SU-DHL-6 (cell line): ENCODE measurements at regions not wholly inside any gene's neighbourhood (a gene's known extent, or its start where the extent isn't known, plus 50 kb on each side); places are given as distances from the start of the nearest gene placed in this dataset.

Experiments
- EZH2phosphoT487 ChIP-seq: fragments of 200-600 bp; sonication (generic), shearing (Covaris generic); conservative IDR thresholded peaks from 2 replicates; pipeline ENCODE4 v1.6.1; 2018; ENCODE audit warnings: mild to moderate bottlenecking, antibody characterized with exemption, low read length, moderate library complexity, mixed read lengths
- TF ChIP-seq, protein P1 (sequence below): fragments of 200-600 bp; sonication (generic); IDR thresholded peaks from one replicate; pipeline ENCODE4 v1.5.1; 2017; ENCODE audit warnings: antibody characterized with exemption, mild to moderate bottlenecking, low read length, moderate library complexity; ENCODE audit not compliant: insufficient read depth, poor library complexity, severe bottlenecking

GRCh38 chr4:28427306-28428085 is 1566.9 kb downstream of the STIM2 start:
- TF ChIP-seq, protein P1, sequence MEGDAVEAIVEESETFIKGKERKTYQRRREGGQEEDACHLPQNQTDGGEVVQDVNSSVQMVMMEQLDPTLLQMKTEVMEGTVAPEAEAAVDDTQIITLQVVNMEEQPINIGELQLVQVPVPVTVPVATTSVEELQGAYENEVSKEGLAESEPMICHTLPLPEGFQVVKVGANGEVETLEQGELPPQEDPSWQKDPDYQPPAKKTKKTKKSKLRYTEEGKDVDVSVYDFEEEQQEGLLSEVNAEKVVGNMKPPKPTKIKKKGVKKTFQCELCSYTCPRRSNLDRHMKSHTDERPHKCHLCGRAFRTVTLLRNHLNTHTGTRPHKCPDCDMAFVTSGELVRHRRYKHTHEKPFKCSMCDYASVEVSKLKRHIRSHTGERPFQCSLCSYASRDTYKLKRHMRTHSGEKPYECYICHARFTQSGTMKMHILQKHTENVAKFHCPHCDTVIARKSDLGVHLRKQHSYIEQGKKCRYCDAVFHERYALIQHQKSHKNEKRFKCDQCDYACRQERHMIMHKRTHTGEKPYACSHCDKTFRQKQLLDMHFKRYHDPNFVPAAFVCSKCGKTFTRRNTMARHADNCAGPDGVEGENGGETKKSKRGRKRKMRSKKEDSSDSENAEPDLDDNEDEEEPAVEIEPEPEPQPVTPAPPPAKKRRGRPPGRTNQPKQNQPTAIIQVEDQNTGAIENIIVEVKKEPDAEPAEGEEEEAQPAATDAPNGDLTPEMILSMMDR, result no peak
- no peak for TF ChIP-seq EZH2phosphoT487
